ENCODE measurements at regions not wholly inside any gene's neighbourhood (a gene's known extent, or its start where the extent isn't known, plus 50 kb on each side); places are given as distances from the start of the nearest gene placed in this dataset.

- H3K27me3 ChIP-seq, result no peaks in the 10 kb centered on the region
- TF ChIP-seq CTCF (IDR thresholded peaks at IDR 0.05), result no peak
- no peaks in the 10 kb centered on the region for H3K4me1 ChIP-seq (ENCODE audit: control insufficient read depth in 1 of 2, insufficient read depth in 1 of 2, low read depth in 1 of 2, low read length in 1 of 2)
- H3K27ac ChIP-seq, result no peak overlapping the region
- no peaks in the 10 kb centered on the region for H3K9me3 ChIP-seq
- no peaks in the 10 kb centered on the region for H3K36me3 ChIP-seq
- no peak overlapping the region for H3K4me3 ChIP-seq (ENCODE audit: low read depth in 1 of 2, low read length in 1 of 2)
Measured at GRCh38 chr4:177569434-177569833, 127.2 kb upstream of the AGA start.

GRCh38 chr4:177573507-177573906 lies 131.3 kb upstream of the AGA start:
- no peaks in the 10 kb centered on the region for H3K9me3 ChIP-seq
- no peak overlapping the region for H3K27ac ChIP-seq
- H3K27me3 ChIP-seq, result no peaks in the 10 kb centered on the region
- TF ChIP-seq CTCF (IDR thresholded peaks at IDR 0.05), result no peak
- no peaks in the 10 kb centered on the region for H3K4me1 ChIP-seq (ENCODE audit: control insufficient read depth in 1 of 2, insufficient read depth in 1 of 2, low read depth in 1 of 2, low read length in 1 of 2)
- H3K4me3 ChIP-seq (ENCODE audit: low read depth in 1 of 2, low read length in 1 of 2), result no peak overlapping the region
- no peaks in the 10 kb centered on the region for H3K36me3 ChIP-seq

- H3K36me3 ChIP-seq, result no peaks in the 10 kb centered on the region
- no peak overlapping the region for H3K4me3 ChIP-seq (ENCODE audit: low read depth in 1 of 2, low read length in 1 of 2)
- H3K4me1 ChIP-seq (ENCODE audit: control insufficient read depth in 1 of 2, insufficient read depth in 1 of 2, low read depth in 1 of 2, low read length in 1 of 2), result no peaks in the 10 kb centered on the region
- no peaks in the 10 kb centered on the region for H3K27me3 ChIP-seq
- H3K27ac ChIP-seq, result no peak overlapping the region
- no peaks in the 10 kb centered on the region for H3K9me3 ChIP-seq
- no peak for TF ChIP-seq CTCF (IDR thresholded peaks at IDR 0.05)
Measured at GRCh38 chr4:177574446-177574845, 132.2 kb upstream of the AGA start.

- TF ChIP-seq CTCF (IDR thresholded peaks at IDR 0.05), result no peak
- no peaks in the 10 kb centered on the region for H3K36me3 ChIP-seq
Measured at GRCh38 chr4:177579649-177580048, 137.4 kb upstream of the AGA start.

GRCh38 chr4:177582992-177583391 lies 140.8 kb upstream of the AGA start:
- Histone ChIP-seq H3K4me1 (ENCODE audit: control insufficient read depth in 1 of 2, insufficient read depth in 1 of 2, low read depth in 1 of 2, low read length in 1 of 2) (no peaks in the 10 kb centered on the region), H3K36me3 (no peaks in the 10 kb centered on the region), H3K9me3 (no peaks in the 10 kb centered on the region), H3K4me3 (ENCODE audit: low read depth in 1 of 2, low read length in 1 of 2) (no peak overlapping the region), H3K27me3 (no peaks in the 10 kb centered on the region), H3K27ac (no peak overlapping the region)
- TF ChIP-seq CTCF (IDR thresholded peaks at IDR 0.05), result no peak

More at GRCh38 chr4:177579649-177580048, 137.4 kb upstream of the AGA start:
- Histone ChIP-seq H3K27me3 (no peaks in the 10 kb centered on the region), H3K4me1 (ENCODE audit: control insufficient read depth in 1 of 2, insufficient read depth in 1 of 2, low read depth in 1 of 2, low read length in 1 of 2) (no peaks in the 10 kb centered on the region), H3K9me3 (no peaks in the 10 kb centered on the region), H3K27ac (no peak overlapping the region), H3K4me3 (ENCODE audit: low read depth in 1 of 2, low read length in 1 of 2) (no peak overlapping the region)

- no peak for TF ChIP-seq CTCF (IDR thresholded peaks at IDR 0.05)
- Histone ChIP-seq H3K27me3 (no peaks in the 10 kb centered on the region), H3K27ac (no peak overlapping the region), H3K4me1 (ENCODE audit: control insufficient read depth in 1 of 2, insufficient read depth in 1 of 2, low read depth in 1 of 2, low read length in 1 of 2) (no peaks in the 10 kb centered on the region), H3K36me3 (no peaks in the 10 kb centered on the region), H3K4me3 (ENCODE audit: low read depth in 1 of 2, low read length in 1 of 2) (no peak overlapping the region), H3K9me3 (no peaks in the 10 kb centered on the region)
Measured at GRCh38 chr4:177587989-177588388, 145.8 kb upstream of the AGA start.
